ENCODE measurements at regions not wholly inside any gene's neighbourhood (a gene's known extent, or its start where the extent isn't known, plus 50 kb on each side); places are given as distances from the start of the nearest gene placed in this dataset.
A peak's percentile ranks its signal among the peaks of the same experiment; 100 is the strongest.

DNA sequence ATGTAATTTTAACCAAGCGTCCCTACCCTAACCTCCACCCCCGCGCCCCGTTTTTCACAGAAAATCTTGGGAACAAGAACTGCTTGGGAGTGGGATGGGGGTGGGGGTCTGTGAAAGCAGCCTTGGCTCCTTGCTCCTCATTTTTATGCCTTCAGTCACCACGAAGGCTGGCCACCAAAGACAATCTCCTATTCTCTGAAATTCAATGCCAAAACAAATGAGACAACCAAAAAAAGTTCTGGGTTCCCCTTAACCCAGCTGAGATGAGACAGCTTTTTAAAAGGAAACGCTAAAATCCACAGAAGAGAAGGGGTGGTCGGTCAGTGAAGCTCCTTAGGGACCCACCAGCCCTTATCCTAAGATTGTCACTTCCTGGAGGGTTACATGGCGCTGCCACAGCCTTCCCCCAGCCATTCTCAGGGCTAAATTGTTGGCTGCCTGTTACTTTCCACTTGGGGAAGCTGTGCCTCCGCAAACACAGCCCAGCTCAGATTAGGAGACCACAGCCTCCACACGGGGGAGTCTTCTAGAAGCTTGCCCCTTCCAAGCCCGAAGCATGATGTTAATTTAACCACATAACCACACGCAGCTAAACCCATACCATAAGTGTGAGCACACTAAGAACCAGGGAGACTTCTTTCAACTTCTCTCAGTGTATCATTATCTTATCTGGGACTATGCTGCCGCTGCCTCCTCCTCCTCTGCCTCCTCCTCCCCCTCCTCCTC lies 136.3 kb downstream of the FOXD1 start:
- DNase-seq (peak; percentile 67), ATAC-seq (peak; percentile 66)
- no peaks in the 10 kb centered on the region for H3K36me3 Mint-ChIP-seq (ENCODE audit: low read depth)
- no peak overlapping the region for H3K4me3 Mint-ChIP-seq
- TF ChIP-seq CTCF (IDR thresholded peaks at IDR 0.05): no peak
- H3K27me3 Mint-ChIP-seq: peaks cover 59% of the 10 kb centered on the region
- intact Hi-C loops (cut with micrococcal nuclease): no loop called here
- H3K27ac Mint-ChIP-seq: no peak overlapping the region
- H3K9me3 Mint-ChIP-seq: no peaks in the 10 kb centered on the region
- H3K4me1 Mint-ChIP-seq (ENCODE audit: low read depth): peaks cover 11% of the 10 kb centered on the region
- ChIA-PET CTCF (interaction anchor here (0.9 to 1.3 kb wide), 2 partner anchors 21 to 139 kb away, joined by 3 to 4 read pairs; no protein-coding TSS in a partner anchor), POLR2A (no interaction called here)

DNA sequence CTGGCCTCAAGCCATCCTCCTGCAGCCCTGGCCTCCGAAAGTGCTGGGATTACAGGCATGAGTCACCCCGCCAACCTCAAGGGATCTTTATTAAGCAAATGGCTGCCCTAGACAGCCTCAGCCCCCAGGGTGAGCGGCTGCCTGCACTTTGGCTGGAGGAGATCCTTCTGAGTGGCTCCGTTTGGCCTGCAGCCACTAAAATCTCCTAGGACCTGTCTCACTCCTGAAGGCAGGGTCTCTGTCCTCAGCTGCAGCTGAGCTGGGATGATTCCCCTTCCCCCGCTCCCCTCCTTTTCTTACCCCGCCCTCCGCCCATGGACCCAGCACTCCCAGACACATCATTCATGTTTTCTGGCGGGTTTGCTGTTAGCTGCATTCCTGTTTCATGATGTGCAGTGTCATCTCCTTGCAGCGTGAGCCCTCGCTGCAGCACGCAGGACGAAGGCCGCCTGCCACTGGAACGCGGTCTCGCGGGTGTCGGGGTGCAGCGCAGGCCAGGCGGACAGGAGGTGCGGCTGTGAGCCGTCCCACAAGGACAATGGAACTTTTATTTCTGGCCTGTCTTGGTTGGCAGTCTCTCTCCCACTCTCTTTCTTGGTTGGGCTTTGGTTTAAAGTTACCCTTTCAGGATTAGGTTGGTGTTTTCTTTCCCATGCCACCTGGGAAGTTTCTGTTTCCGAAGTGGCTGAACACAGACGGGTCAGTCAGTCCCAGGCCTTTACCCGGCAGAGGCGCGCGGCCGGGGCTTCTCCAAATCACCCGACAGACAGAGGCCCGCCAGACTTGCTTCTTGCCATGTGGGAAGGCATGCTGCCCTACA lies 137.1 kb downstream of the FOXD1 start:
- Mint-ChIP-seq H3K9me3 (no peaks in the 10 kb centered on the region), H3K4me3 (no peak overlapping the region), H3K4me1 (ENCODE audit: low read depth) (peaks cover 11% of the 10 kb centered on the region), H3K27me3 (peaks cover 64% of the 10 kb centered on the region), H3K27ac (no peak overlapping the region), H3K36me3 (ENCODE audit: low read depth) (no peaks in the 10 kb centered on the region)
- ATAC-seq (no peak), DNase-seq (no peak)
- no peak for TF ChIP-seq CTCF (IDR thresholded peaks at IDR 0.05)
- POLR2A ChIA-PET: no interaction called here
- CTCF ChIA-PET: interaction anchor here (0.6 to 1.3 kb wide), 3 partner anchors 20 to 140 kb away, joined by 3 to 4 read pairs (median 3); no protein-coding TSS in a partner anchor
- intact Hi-C loops (cut with micrococcal nuclease): no loop called here

- intact Hi-C loops (cut with micrococcal nuclease): no loop called here
- Mint-ChIP-seq H3K27ac (no peak overlapping the region), H3K4me1 (ENCODE audit: low read depth) (peaks cover 9% of the 10 kb centered on the region), H3K9me3 (no peaks in the 10 kb centered on the region), H3K27me3 (peaks cover 70% of the 10 kb centered on the region), H3K4me3 (no peak overlapping the region), H3K36me3 (ENCODE audit: low read depth) (no peaks in the 10 kb centered on the region)
- POLR2A ChIA-PET: no interaction called here
- TF ChIP-seq CTCF (IDR thresholded peaks at IDR 0.05): no peak
- CTCF ChIA-PET: interaction anchor here (0.9 kb wide), 1 partner anchor 144 kb away, joined by 3 read pairs; no protein-coding TSS in a partner anchor
- DNase-seq (no peak), ATAC-seq (no peak)
These were observed 134.8 kb downstream of the TMEM174 start for GRCh38 chr5:73307645-73308355.

DNA sequence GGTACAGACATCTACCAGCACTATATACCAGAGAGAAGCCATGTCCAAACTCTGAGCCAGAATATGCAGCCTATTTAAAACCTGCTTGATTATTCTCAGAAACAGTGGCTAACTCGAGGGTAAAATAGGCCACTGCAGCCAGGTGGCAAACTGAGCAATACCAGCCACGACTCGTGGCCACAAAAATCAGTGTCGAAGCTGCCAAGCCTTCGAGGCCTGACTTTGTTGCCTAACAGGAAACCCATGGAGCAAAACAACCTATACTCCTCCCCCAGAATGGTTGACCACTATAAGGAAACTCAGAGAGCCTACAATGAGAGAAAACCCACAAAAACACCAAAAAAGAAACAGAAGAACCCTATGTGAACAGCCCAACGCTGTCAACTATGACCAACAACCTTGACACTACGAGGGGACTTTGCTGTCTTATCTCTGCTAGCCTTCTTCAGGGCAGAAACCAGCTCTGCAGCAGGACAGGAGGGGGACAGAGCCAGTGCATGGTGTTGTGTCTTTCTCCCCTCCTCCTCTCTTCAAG lies 133.8 kb downstream of the TMEM174 start:
- TF ChIP-seq CTCF (IDR thresholded peaks at IDR 0.05): no peak
- Mint-ChIP-seq H3K36me3 (ENCODE audit: low read depth) (no peaks in the 10 kb centered on the region), H3K9me3 (no peaks in the 10 kb centered on the region), H3K27ac (no peak overlapping the region), H3K4me1 (ENCODE audit: low read depth) (peaks cover 4% of the 10 kb centered on the region), H3K27me3 (peaks cover 73% of the 10 kb centered on the region), H3K4me3 (no peak overlapping the region)
- no peak for ATAC-seq
- POLR2A ChIA-PET: no interaction called here
- CTCF ChIA-PET: no interaction called here
- intact Hi-C loops (cut with micrococcal nuclease): no loop called here
- DNase-seq: no peak
